Endodermal cell (in vitro differentiated cells): ENCODE measurements at regions not wholly inside any gene's neighbourhood (a gene's known extent, or its start where the extent isn't known, plus 50 kb on each side); places are given as distances from the start of the nearest gene placed in this dataset.
A peak's percentile ranks its signal among the peaks of the same experiment; 100 is the strongest.

Experiments
- DNase-seq: peaks from one replicate; pipeline ENCODE4 v3.0.0-alpha.2; 2017
- H3K27ac ChIP-seq: 2 replicates; pipeline ENCODE4 v1.5.1; 2013; ENCODE audit warnings: mild to moderate bottlenecking, low read depth, low read length, moderate library complexity
- H3K27me3 ChIP-seq: 2 replicates; pipeline ENCODE4 v1.6.1; 2013; ENCODE audit warnings: mild to moderate bottlenecking, low read length, moderate library complexity; ENCODE audit not compliant: insufficient read depth, control insufficient read depth, poor library complexity, severe bottlenecking
- H3K36me3 ChIP-seq: 2 replicates; pipeline ENCODE4 v1.7.0; 2013; ENCODE audit warnings: mild to moderate bottlenecking, low read length, moderate library complexity; ENCODE audit not compliant: control insufficient read depth, insufficient read depth
- H3K4me1 ChIP-seq: one replicate; pipeline ENCODE4 v1.7.0; 2013; ENCODE audit warnings: low read length; ENCODE audit not compliant: control insufficient read depth, insufficient read depth
- H3K4me3 ChIP-seq: 2 replicates; pipeline ENCODE4 v1.5.1; 2013; ENCODE audit warnings: mild to moderate bottlenecking, low read length, moderate library complexity
- H3K9ac ChIP-seq: 2 replicates; pipeline ENCODE4 v1.6.1; 2013; ENCODE audit warnings: mild to moderate bottlenecking, low read length, moderate library complexity; ENCODE audit not compliant: poor library complexity, severe bottlenecking; ENCODE audit errors: extremely low read depth
- H3K9me3 ChIP-seq: 2 replicates; pipeline ENCODE4 v1.6.1; 2013; ENCODE audit warnings: mild to moderate bottlenecking, low read length, moderate library complexity; ENCODE audit not compliant: control insufficient read depth
- H3K27ac Mint-ChIP-seq: 2 replicates; pipeline ENCODE4 v1.8.0; 2020; ENCODE audit warnings: mixed read lengths
- H3K27me3 Mint-ChIP-seq: 2 replicates; pipeline ENCODE4 v1.8.0; 2021; ENCODE audit warnings: mild to moderate bottlenecking, mixed read lengths; ENCODE audit not compliant: insufficient read depth
- H3K36me3 Mint-ChIP-seq: 2 replicates; pipeline ENCODE4 v1.8.0; 2020; ENCODE audit warnings: low read depth, mixed read lengths
- H3K4me1 Mint-ChIP-seq: 2 replicates; pipeline ENCODE4 v1.8.0; 2020; ENCODE audit warnings: mixed read lengths
- H3K4me3 Mint-ChIP-seq: 2 replicates; pipeline ENCODE4 v1.8.0; 2020; ENCODE audit warnings: mild to moderate bottlenecking, moderate library complexity, mixed read lengths
- H3K9me3 Mint-ChIP-seq: 2 replicates; pipeline ENCODE4 v1.8.0; 2020; ENCODE audit warnings: mild to moderate bottlenecking, mixed read lengths
- WGBS, 2 experiments: methylation state at CpG; one replicate each; pipeline versions ENCODE4 v1.1.5 to v1.1.7; 2013; ENCODE audit warnings: missing lambda C conversion rate in 2 of 2, mixed read lengths in 1 of 2; ENCODE audit not compliant: insufficient coverage in 1 of 2, insufficient read length in 1 of 2; 5-methylcytosine and 5-hydroxymethylcytosine counted together
- TF ChIP-seq, protein P1 (sequence below): fragments of 200-600 bp; sonication (generic); conservative IDR thresholded peaks from 2 replicates; pipeline ENCODE4 v1.5.0; 2021; ENCODE audit warnings: antibody characterized with exemption, mild to moderate bottlenecking

DNA sequence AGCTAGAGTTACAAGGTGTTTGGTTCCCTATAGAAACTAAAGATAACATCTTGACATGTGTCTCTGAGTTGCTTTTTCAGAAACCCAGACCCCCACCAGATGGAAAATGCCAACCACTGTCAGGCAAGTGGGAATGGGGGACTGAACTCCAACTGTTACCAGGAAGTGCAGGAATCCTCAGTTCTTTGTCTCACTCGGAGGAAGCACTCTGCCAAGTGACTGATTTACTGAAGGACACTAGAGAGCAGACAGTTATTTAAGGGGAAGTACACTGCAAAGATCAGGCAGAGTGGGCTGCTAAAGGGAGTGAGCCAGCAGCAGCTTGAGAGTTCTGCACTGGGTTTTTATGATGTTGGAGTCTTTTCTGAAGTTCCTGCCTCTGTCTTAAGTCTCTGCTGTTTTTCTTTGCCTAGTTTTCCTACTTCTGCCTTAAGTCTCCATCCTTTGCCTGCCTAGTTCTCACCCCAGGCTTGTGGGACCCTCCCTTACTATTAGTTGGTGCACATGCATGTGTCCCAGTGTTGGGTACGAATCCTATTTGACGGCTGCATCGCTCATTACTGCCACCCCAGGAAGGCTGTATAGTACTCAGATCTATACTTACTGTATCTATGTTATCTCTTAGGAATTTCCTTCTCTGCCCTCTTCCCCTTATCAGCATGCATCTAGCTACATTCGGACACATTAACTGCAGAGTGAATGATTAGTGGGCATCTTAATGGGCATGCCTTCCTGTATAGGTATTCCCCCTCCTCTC lies 97.1 kb downstream of the TEX51 start:
- Mint-ChIP-seq H3K4me1 (peaks cover 39% of the 10 kb centered on the region), H3K4me3 (no peak overlapping the region), H3K27me3 (peaks cover 8% of the 10 kb centered on the region), H3K27ac (peak overlapping the region; percentile 34), H3K9me3 (no peaks in the 10 kb centered on the region), H3K36me3 (no peaks in the 10 kb centered on the region)
- TF ChIP-seq, protein P1, sequence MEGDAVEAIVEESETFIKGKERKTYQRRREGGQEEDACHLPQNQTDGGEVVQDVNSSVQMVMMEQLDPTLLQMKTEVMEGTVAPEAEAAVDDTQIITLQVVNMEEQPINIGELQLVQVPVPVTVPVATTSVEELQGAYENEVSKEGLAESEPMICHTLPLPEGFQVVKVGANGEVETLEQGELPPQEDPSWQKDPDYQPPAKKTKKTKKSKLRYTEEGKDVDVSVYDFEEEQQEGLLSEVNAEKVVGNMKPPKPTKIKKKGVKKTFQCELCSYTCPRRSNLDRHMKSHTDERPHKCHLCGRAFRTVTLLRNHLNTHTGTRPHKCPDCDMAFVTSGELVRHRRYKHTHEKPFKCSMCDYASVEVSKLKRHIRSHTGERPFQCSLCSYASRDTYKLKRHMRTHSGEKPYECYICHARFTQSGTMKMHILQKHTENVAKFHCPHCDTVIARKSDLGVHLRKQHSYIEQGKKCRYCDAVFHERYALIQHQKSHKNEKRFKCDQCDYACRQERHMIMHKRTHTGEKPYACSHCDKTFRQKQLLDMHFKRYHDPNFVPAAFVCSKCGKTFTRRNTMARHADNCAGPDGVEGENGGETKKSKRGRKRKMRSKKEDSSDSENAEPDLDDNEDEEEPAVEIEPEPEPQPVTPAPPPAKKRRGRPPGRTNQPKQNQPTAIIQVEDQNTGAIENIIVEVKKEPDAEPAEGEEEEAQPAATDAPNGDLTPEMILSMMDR = no peak
- Histone ChIP-seq H3K4me3 (no peak overlapping the region), H3K9ac (peak overlapping the region; percentile 32), H3K36me3 (no peaks in the 10 kb centered on the region), H3K27ac (no peak overlapping the region), H3K9me3 (no peaks in the 10 kb centered on the region), H3K4me1 (peaks cover 13% of the 10 kb centered on the region), H3K27me3 (no peaks in the 10 kb centered on the region)
- 14 to 83% methylated on average over 1 to 5 of the region's 5 CpGs for WGBS, 2 experiments
- no peak for DNase-seq

DNA sequence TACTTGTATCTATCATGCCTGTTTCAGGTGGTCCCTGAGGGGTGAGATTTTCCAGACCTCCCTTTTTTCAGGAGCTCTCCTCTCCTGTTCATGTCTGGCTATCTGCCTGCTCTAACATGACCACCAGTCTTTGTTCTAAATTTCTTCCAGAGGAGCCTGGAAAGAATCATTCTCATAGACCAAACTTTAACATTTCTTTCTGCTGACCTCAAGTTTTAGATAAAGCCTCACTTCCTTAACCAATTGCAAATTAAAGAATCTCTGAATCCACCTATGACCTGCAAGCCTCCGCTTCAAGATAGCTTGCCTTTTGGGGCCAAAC lies 97.6 kb downstream of the TEX51 start:
- peaks cover 4% of the 10 kb centered on the region for H3K27me3 Mint-ChIP-seq
- no peak overlapping the region for H3K9ac ChIP-seq
- H3K36me3 Mint-ChIP-seq = no peaks in the 10 kb centered on the region
- no peaks in the 10 kb centered on the region for H3K9me3 ChIP-seq
- peaks cover 13% of the 10 kb centered on the region for H3K4me1 ChIP-seq
- H3K4me3 Mint-ChIP-seq = no peak overlapping the region
- peaks cover 38% of the 10 kb centered on the region for H3K4me1 Mint-ChIP-seq
- H3K27ac Mint-ChIP-seq = peak overlapping the region; percentile 50
- TF ChIP-seq, protein P1 = no peak
- H3K27me3 ChIP-seq = no peaks in the 10 kb centered on the region
- H3K9me3 Mint-ChIP-seq = no peaks in the 10 kb centered on the region
- WGBS, 2 experiments = 87 to 100% methylated on average over 1 of the region's 1 CpG
- no peak overlapping the region for H3K4me3 ChIP-seq
- H3K36me3 ChIP-seq = no peaks in the 10 kb centered on the region
- no peak overlapping the region for H3K27ac ChIP-seq
- no peak for DNase-seq
